ENCODE measurements at regions not wholly inside any gene's neighbourhood (a gene's known extent, or its start where the extent isn't known, plus 50 kb on each side); places are given as distances from the start of the nearest gene placed in this dataset.
A peak's percentile ranks its signal among the peaks of the same experiment; 100 is the strongest.

- no peaks in the 10 kb centered on the region for H3K9me3 ChIP-seq (ENCODE audit: control insufficient read depth, low read depth, low read length)
- dilution Hi-C loops (cut with MboI; ENCODE audit: extremely low pct_ligation_motif_present, low sequenced_read_pairs) = no loop called here
- no peaks in the 10 kb centered on the region for H3K79me2 ChIP-seq (ENCODE audit: control insufficient read depth, insufficient read depth, low read length)
- peak overlapping the region; percentile 8 for H2AFZ ChIP-seq (ENCODE audit: control insufficient read depth, low read length)
- no peak for DNase-seq (ENCODE audit: low read depth, low spot score)
- no peaks in the 10 kb centered on the region for H4K20me1 ChIP-seq (ENCODE audit: control insufficient read depth, extremely low read depth, insufficient read depth, low read length)
- peaks cover 10% of the 10 kb centered on the region for H3K4me1 ChIP-seq (ENCODE audit: control insufficient read depth, extremely low read depth, insufficient read depth, low read length)
- H3K27ac ChIP-seq (ENCODE audit: control insufficient read depth, insufficient read depth, low read length) = no peak overlapping the region
- no peak for FAIRE-seq
- H3K4me2 ChIP-seq (ENCODE audit: control insufficient read depth, extremely low read depth, insufficient read depth, low read depth, low read length) = no peak overlapping the region
- H3K9ac ChIP-seq (ENCODE audit: control insufficient read depth, extremely low read depth, insufficient read depth, low read length) = no peak overlapping the region
- TF ChIP-seq CTCF (optimal IDR thresholded peaks at IDR 0.05 in 1 of 3, IDR thresholded peaks at IDR 0.05 in 1 of 3, conservative IDR thresholded peaks at IDR 0.05 in 1 of 3; ENCODE audit: extremely low read depth in 1 of 3, insufficient read depth in 2 of 3, low read length in 3 of 3) (no peak), EZH2 (IDR thresholded peaks at IDR 0.05; ENCODE audit: low read length) (no peak)
- no peaks in the 10 kb centered on the region for H3K36me3 ChIP-seq (ENCODE audit: control insufficient read depth in 2 of 2, extremely low read depth in 1 of 2, insufficient read depth in 2 of 2, low read length in 2 of 2)
- no peaks in the 10 kb centered on the region for H3K27me3 ChIP-seq (ENCODE audit: control insufficient read depth, extremely low read depth, insufficient read depth, low read length)
- no peak overlapping the region for H3K4me3 ChIP-seq (ENCODE audit: control insufficient read depth in 2 of 3, extremely low read depth in 1 of 3, insufficient read depth in 2 of 3, low read depth in 1 of 3, low read length in 3 of 3)
- H3K9me1 ChIP-seq (ENCODE audit: control insufficient read depth, extremely low read depth, insufficient read depth, low read length) = no peaks in the 10 kb centered on the region
Observed at GRCh38 chr1:221457685-221458446, 284.0 kb downstream of the DUSP10 start.

GRCh38 chr1:221458447-221459156 lies 283.3 kb downstream of the DUSP10 start:
- H2AFZ ChIP-seq (ENCODE audit: control insufficient read depth, low read length) = peak overlapping the region; percentile 44
- FAIRE-seq (peak; percentile 41), DNase-seq (ENCODE audit: low read depth, low spot score) (no peak)
- no peaks in the 10 kb centered on the region for H3K79me2 ChIP-seq (ENCODE audit: control insufficient read depth, insufficient read depth, low read length)
- TF ChIP-seq EZH2 (IDR thresholded peaks at IDR 0.05; ENCODE audit: low read length) (no peak), CTCF (optimal IDR thresholded peaks at IDR 0.05 in 1 of 3, IDR thresholded peaks at IDR 0.05 in 1 of 3, conservative IDR thresholded peaks at IDR 0.05 in 1 of 3; ENCODE audit: extremely low read depth in 1 of 3, insufficient read depth in 2 of 3, low read length in 3 of 3) (no peak)
- H3K27ac ChIP-seq (ENCODE audit: control insufficient read depth, insufficient read depth, low read length) = no peak overlapping the region
- no peaks in the 10 kb centered on the region for H4K20me1 ChIP-seq (ENCODE audit: control insufficient read depth, extremely low read depth, insufficient read depth, low read length)
- H3K4me2 ChIP-seq (ENCODE audit: control insufficient read depth, extremely low read depth, insufficient read depth, low read depth, low read length) = no peak overlapping the region
- H3K9me1 ChIP-seq (ENCODE audit: control insufficient read depth, extremely low read depth, insufficient read depth, low read length) = no peaks in the 10 kb centered on the region
- no peak overlapping the region for H3K4me3 ChIP-seq (ENCODE audit: control insufficient read depth in 2 of 3, extremely low read depth in 1 of 3, insufficient read depth in 2 of 3, low read depth in 1 of 3, low read length in 3 of 3)
- peaks cover 10% of the 10 kb centered on the region for H3K4me1 ChIP-seq (ENCODE audit: control insufficient read depth, extremely low read depth, insufficient read depth, low read length)
- no peak overlapping the region for H3K9ac ChIP-seq (ENCODE audit: control insufficient read depth, extremely low read depth, insufficient read depth, low read length)
- H3K36me3 ChIP-seq (ENCODE audit: control insufficient read depth in 2 of 2, extremely low read depth in 1 of 2, insufficient read depth in 2 of 2, low read length in 2 of 2) = no peaks in the 10 kb centered on the region
- no peaks in the 10 kb centered on the region for H3K9me3 ChIP-seq (ENCODE audit: control insufficient read depth, low read depth, low read length)
- dilution Hi-C loops (cut with MboI; ENCODE audit: extremely low pct_ligation_motif_present, low sequenced_read_pairs) = no loop called here
- H3K27me3 ChIP-seq (ENCODE audit: control insufficient read depth, extremely low read depth, insufficient read depth, low read length) = no peaks in the 10 kb centered on the region
